ENCODE measurements at regions not wholly inside any gene's neighbourhood (a gene's known extent, or its start where the extent isn't known, plus 50 kb on each side); places are given as distances from the start of the nearest gene placed in this dataset.
A peak's percentile ranks its signal among the peaks of the same experiment; 100 is the strongest.

GRCh38 chr5:164038128-164038783 is 532.8 kb downstream of the MAT2B start:
- H4K20me1 ChIP-seq (ENCODE audit: insufficient read depth, poor library complexity, severe bottlenecking): no peaks in the 10 kb centered on the region
- H3K36me3 ChIP-seq (replicated peaks; ENCODE audit: insufficient read depth, low read depth): no peaks in the 10 kb centered on the region
- no peaks in the 10 kb centered on the region for H3K9me2 ChIP-seq (replicated peaks; ENCODE audit: insufficient read depth)
- no peak overlapping the region for H2AFZ ChIP-seq
- no peaks in the 10 kb centered on the region for H3K4me1 ChIP-seq (ENCODE audit: insufficient read depth)
- H3K4me3 ChIP-seq: no peak overlapping the region
- no peak overlapping the region for H3K27ac ChIP-seq
- no peaks in the 10 kb centered on the region for H3K9me3 ChIP-seq (ENCODE audit: low read depth)
- no peak overlapping the region for H3K4me2 ChIP-seq
- WGBS (ENCODE audit: low lambda C conversion rate, missing lambda C conversion rate): 85% methylated on average over 3 of the region's 3 CpGs
- no peak for DNase-seq (ENCODE audit: low spot score)
- H3K27me3 ChIP-seq: no peaks in the 10 kb centered on the region
- H3K79me2 ChIP-seq: no peaks in the 10 kb centered on the region
- TF ChIP-seq EZH2phosphoT487 (IDR thresholded peaks at IDR 0.05; ENCODE audit: low read depth, severe bottlenecking, unreplicated experiment) (no peak), EZH2 (IDR thresholded peaks at IDR 0.05; ENCODE audit: borderline replicate concordance) (no peak)
- TF ChIP-seq, protein P1, sequence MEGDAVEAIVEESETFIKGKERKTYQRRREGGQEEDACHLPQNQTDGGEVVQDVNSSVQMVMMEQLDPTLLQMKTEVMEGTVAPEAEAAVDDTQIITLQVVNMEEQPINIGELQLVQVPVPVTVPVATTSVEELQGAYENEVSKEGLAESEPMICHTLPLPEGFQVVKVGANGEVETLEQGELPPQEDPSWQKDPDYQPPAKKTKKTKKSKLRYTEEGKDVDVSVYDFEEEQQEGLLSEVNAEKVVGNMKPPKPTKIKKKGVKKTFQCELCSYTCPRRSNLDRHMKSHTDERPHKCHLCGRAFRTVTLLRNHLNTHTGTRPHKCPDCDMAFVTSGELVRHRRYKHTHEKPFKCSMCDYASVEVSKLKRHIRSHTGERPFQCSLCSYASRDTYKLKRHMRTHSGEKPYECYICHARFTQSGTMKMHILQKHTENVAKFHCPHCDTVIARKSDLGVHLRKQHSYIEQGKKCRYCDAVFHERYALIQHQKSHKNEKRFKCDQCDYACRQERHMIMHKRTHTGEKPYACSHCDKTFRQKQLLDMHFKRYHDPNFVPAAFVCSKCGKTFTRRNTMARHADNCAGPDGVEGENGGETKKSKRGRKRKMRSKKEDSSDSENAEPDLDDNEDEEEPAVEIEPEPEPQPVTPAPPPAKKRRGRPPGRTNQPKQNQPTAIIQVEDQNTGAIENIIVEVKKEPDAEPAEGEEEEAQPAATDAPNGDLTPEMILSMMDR (IDR thresholded peaks at IDR 0.05; ENCODE audit: poor library complexity): no peak

GRCh38 chr5:164041105-164041504 is 535.7 kb downstream of the MAT2B start:
- H3K27me3 ChIP-seq: no peaks in the 10 kb centered on the region
- 94% methylated on average over 1 of the region's 1 CpG for WGBS (ENCODE audit: low lambda C conversion rate, missing lambda C conversion rate)
- no peaks in the 10 kb centered on the region for H3K36me3 ChIP-seq (replicated peaks; ENCODE audit: insufficient read depth, low read depth)
- H3K27ac ChIP-seq: no peak overlapping the region
- H3K4me2 ChIP-seq: no peak overlapping the region
- no peaks in the 10 kb centered on the region for H4K20me1 ChIP-seq (ENCODE audit: insufficient read depth, poor library complexity, severe bottlenecking)
- H2AFZ ChIP-seq: no peak overlapping the region
- no peaks in the 10 kb centered on the region for H3K9me2 ChIP-seq (replicated peaks; ENCODE audit: insufficient read depth)
- TF ChIP-seq EZH2phosphoT487 (IDR thresholded peaks at IDR 0.05; ENCODE audit: low read depth, severe bottlenecking, unreplicated experiment) (no peak), EZH2 (IDR thresholded peaks at IDR 0.05; ENCODE audit: borderline replicate concordance) (no peak)
- TF ChIP-seq, protein P1 (IDR thresholded peaks at IDR 0.05; ENCODE audit: poor library complexity): no peak
- H3K4me1 ChIP-seq (ENCODE audit: insufficient read depth): no peaks in the 10 kb centered on the region
- no peaks in the 10 kb centered on the region for H3K79me2 ChIP-seq
- no peak overlapping the region for H3K4me3 ChIP-seq
- H3K9me3 ChIP-seq (ENCODE audit: low read depth): no peaks in the 10 kb centered on the region
- DNase-seq (ENCODE audit: low spot score): no peak

DNA sequence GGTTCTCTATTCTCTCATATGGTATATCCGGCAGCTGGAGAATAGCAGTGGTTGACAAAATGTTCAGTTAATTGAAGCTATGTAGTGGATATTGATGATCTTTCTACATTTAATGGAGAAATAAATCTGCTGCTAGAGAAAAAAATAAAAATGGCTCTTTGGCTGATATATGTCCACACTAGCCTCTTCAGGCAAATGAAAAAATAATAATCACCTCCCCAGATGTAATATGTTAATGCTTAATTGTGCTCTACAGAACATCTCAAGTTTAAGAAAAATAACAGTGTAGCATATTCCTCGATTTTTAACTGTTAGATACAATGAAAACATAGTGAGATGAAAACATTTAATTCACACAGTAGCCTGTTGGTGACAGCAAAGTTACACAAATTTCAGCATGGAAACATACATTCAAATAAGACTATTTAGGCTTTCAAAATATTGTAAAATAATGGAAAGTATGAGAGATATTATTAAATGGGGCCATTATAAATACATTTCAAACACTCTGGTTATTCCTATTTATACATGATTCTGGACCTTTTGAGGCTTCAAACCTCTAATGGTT is 543.0 kb downstream of the MAT2B start:
- no peak for DNase-seq (ENCODE audit: low spot score)
- H3K36me3 ChIP-seq (replicated peaks; ENCODE audit: insufficient read depth, low read depth): no peaks in the 10 kb centered on the region
- no peaks in the 10 kb centered on the region for H3K79me2 ChIP-seq
- no peak overlapping the region for H3K4me2 ChIP-seq
- H3K27ac ChIP-seq: no peak overlapping the region
- H2AFZ ChIP-seq: no peak overlapping the region
- H4K20me1 ChIP-seq (ENCODE audit: insufficient read depth, poor library complexity, severe bottlenecking): no peaks in the 10 kb centered on the region
- 71% methylated on average over 2 of the region's 2 CpGs for WGBS (ENCODE audit: low lambda C conversion rate, missing lambda C conversion rate)
- H3K4me3 ChIP-seq: no peak overlapping the region
- H3K4me1 ChIP-seq (ENCODE audit: insufficient read depth): no peaks in the 10 kb centered on the region
- no peak for TF ChIP-seq EZH2phosphoT487 (IDR thresholded peaks at IDR 0.05; ENCODE audit: low read depth, severe bottlenecking, unreplicated experiment)
- TF ChIP-seq, protein P1 (IDR thresholded peaks at IDR 0.05; ENCODE audit: poor library complexity): peak; percentile 57
- H3K27me3 ChIP-seq: no peaks in the 10 kb centered on the region
- no peaks in the 10 kb centered on the region for H3K9me3 ChIP-seq (ENCODE audit: low read depth)
- no peaks in the 10 kb centered on the region for H3K9me2 ChIP-seq (replicated peaks; ENCODE audit: insufficient read depth)

Measured in hepatocyte (in vitro differentiated cells).